GM23248 (cell line): ENCODE measurements at regions not wholly inside any gene's neighbourhood (a gene's known extent, or its start where the extent isn't known, plus 50 kb on each side); places are given as distances from the start of the nearest gene placed in this dataset.

Experiments
- EZH2 ChIP-seq: fragments of 200-600 bp; sonication (generic); IDR thresholded peaks from 2 replicates; pipeline ENCODE4 v1.6.1; 2018; ENCODE audit warnings: antibody characterized with exemption, mild to moderate bottlenecking; ENCODE audit not compliant: insufficient read depth, poor library complexity, severe bottlenecking
- EZH2phosphoT487 ChIP-seq: fragments of 200-600 bp; sonication (generic); IDR thresholded peaks from 2 replicates; pipeline ENCODE4 v1.6.1; 2018; ENCODE audit warnings: antibody characterized with exemption, moderate library complexity, mild to moderate bottlenecking, low read depth; ENCODE audit not compliant: insufficient read depth

DNA sequence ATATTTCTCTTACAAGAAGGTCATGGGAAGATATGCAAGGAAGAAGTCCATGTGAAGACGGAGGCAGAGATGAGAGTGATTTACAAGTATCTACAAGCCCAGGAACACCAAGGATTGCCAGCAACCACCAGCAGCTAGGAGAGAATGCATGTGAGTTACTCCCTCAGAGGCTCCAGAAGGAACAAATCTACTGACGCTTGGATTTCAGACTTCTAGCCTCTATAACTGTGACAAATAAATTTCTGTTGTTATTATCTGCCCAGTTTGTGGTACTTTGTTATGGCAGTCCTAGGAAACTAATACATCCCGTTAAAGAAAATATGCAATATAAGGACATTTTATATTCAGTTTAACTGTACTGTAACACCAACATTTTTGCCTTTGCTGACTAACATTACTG lies 283.9 kb downstream of the BCHE start:
- TF ChIP-seq EZH2phosphoT487 (no peak), EZH2 (no peak)
